HG02981 (cell line): ENCODE measurements at regions not wholly inside any gene's neighbourhood (a gene's known extent, or its start where the extent isn't known, plus 50 kb on each side); places are given as distances from the start of the nearest gene placed in this dataset.

Experiments
- ATAC-seq: cut with Tn5 transposase; IDR thresholded peaks from one replicate; pipeline ENCODE4 v1.9.1; 2021; ENCODE audit warnings: mild to moderate bottlenecking, moderate library complexity; ENCODE audit not compliant: unreplicated experiment

DNA sequence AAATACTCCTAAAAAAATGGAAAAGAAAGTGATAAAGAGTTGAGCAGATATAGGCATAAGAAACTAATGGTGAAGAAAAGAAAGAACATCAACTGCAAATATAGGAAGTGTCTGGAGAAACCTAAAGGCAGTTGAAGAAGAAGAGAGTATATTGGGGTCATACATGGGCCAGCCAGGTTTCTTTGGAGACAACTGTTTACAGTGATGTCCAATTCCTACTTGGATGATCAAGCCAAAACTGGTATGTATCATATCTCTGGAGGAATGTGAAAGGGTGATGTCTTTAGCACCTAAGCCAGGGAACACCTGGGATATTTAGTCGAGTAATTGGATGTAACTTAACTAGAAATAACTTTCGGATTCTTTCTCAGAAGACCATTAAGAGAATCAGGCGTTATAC, 129.3 kb upstream of the FLRT2 start:
- no peak for ATAC-seq

DNA sequence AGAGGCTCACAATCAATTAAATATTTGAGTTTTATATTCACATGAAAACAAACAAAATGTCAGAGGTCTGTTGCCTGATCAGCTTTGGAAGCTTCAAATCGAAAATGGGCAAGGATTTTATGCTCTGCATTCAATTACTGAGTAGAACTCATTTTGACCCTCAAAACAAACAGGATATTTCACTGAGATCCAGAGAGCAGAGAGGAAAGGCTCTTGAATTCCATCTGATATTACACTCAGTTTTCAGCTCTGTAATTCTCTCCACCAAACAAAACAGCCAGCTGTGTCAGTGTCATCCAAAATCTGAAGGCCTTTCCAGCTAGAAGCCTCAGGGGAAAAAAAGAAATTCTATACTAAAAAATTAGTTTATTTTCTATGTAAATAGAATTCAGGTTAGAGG, 128.6 kb upstream of the FLRT2 start:
- no peak for ATAC-seq

DNA sequence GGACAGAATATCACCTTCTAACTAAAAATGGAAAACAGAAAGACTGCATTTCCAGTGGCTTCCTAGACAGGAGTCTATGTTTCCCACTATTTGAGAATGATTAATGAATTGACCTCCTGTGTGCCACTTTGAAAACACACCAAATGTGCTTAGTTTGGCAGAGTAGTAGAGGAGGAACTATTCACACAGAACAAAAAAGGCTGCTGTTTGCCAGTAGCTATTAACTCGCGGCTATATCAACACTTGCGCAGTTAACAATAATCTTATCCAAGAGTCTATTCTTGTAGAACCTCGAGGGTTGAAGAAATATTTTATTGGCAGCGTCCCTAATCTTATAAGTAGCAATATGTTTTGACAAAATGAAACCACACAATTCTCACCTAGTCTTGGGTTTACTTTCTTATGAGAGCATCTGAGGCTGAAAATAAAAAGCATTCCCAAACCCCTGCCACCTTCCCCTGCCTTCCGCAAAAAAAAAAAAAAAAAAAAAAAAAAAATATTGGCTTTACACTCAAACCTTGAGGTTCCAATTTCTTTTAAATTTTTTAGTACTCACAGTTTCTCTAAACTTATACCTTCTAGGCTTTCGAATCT, 127.3 kb upstream of the FLRT2 start:
- no peak for ATAC-seq

DNA sequence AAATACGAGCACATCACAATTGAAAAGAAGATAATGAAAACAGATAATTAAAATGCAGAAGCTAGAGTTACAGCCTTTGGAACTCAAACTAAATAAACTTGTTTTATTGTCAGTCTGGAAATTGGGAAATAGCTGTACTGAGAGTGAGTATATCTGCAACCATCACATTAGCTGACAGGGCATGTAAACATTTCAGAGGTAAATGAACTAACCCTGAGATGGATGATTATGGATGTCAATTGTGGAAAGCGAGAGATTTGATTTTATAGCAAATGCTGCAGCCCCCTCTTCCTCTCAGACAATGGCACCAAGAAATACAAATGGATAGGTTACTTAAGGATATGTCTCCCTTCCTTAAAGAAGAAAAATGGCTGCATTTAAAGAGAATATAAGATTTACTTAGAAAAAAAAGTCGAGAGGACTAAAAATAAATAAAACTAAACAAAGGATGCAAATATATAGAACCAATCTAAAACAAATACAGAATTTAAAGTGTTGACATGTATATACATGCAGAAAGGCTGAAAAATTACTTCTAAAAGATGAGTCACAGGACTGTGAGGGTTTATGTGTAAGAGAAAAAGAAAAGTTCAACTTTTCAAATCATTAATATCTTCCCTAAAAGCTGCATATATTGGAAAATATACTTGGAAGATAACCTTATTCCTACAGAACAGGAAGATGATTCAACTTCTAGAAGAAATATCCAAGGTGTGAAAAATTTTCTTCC, 120.3 kb upstream of the FLRT2 start:
- no peak for ATAC-seq

GRCh38 chr14:85412756-85413155, 117.2 kb upstream of the FLRT2 start:
- ATAC-seq, result no peak

GRCh38 chr14:85413836-85414526, 116.0 kb upstream of the FLRT2 start:
- no peak for ATAC-seq

- no peak for ATAC-seq
Measured at GRCh38 chr14:85415015-85415712, 114.8 kb upstream of the FLRT2 start.

DNA sequence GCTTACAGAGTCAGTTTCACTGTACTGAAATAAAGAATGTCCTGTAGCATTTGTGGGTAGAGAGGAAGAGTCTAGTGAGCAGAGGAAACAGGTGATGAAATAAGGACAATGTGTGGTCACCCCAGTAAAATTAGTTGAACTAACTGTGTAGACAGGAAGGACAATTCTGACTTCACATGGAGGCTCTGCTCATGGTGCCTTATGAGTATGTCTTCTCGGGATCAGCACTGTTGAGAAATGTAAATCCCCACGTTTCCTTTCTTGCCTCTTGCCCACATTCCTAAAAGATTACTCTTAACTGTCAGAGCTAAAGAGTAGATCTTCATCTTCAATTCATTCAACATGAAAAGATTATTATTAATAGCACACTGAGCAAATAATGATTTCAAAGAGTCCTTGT, 113.2 kb upstream of the FLRT2 start:
- ATAC-seq, result no peak

DNA sequence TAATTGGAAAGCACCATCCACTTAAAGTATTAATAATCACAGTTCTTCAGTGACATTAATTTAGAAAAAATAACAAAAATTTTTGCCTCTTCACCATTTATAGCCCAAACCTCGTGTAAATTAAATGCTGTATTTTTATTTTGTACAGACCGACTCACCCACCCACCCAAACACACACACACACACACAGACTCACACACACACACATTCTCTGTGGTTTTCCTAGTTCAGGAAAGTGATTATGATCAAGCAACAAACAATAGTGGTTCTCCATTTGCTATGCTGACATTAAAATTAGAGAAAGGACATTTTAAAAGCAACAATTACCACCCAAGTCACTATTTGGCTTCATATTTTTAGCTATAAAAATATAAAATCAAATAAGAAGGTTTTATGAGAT, 112.5 kb upstream of the FLRT2 start:
- ATAC-seq, result no peak

DNA sequence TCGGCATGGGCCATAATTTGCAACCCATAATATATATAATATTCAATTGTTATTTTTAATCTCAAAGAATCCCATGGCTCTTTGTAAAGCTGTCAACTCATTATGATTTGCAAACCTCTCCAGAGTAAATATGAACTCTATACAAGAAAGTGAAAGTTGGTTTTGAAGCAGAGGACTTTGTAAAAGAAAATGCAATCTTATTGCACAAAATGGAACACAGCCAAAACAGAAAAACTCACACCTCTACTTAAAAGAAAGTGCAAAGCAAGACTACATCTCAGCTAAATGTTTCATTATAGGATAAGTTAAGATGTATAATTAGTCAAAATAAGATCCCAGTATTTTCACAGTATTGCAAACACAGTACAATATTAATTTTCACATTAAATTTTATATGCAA, 111.2 kb upstream of the FLRT2 start:
- no peak for ATAC-seq

DNA sequence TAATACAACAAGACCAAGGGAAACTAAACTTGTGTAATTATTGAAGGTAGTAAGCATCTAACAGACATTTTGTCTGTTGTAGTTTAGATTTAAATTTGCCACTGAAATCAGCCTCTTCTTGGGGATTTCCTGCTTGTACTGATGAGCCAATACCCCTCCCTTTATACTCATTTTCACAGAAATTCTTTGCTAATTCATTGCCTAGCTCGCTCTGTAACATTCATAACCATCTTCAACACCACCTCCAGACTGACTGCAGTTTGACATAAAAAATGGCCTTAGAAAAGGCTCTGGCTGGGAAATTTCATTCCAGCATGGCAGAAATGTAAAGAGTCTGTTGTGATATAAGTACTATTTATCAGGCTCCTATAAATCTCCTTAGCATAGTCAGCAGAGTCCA, 109.7 kb upstream of the FLRT2 start:
- ATAC-seq, result no peak

DNA sequence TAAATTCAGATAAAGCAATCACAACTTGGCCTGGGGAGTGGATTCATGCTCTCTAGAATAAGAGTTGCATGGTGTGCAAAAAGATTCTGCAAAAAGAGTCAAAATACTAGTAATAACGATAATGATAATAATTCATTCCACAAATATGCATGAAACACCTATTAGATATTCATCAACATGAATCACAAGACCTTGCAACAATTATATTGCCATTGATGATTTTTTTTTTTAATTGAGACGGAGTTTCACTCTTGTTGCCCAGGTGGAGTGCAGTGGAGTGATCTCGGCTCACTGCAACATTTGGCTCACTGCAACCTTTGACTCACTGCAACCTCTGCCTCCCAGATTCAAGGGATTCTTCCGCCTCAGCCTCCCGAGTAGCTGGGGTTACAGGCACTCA, 109.2 kb upstream of the FLRT2 start:
- ATAC-seq, result no peak

DNA sequence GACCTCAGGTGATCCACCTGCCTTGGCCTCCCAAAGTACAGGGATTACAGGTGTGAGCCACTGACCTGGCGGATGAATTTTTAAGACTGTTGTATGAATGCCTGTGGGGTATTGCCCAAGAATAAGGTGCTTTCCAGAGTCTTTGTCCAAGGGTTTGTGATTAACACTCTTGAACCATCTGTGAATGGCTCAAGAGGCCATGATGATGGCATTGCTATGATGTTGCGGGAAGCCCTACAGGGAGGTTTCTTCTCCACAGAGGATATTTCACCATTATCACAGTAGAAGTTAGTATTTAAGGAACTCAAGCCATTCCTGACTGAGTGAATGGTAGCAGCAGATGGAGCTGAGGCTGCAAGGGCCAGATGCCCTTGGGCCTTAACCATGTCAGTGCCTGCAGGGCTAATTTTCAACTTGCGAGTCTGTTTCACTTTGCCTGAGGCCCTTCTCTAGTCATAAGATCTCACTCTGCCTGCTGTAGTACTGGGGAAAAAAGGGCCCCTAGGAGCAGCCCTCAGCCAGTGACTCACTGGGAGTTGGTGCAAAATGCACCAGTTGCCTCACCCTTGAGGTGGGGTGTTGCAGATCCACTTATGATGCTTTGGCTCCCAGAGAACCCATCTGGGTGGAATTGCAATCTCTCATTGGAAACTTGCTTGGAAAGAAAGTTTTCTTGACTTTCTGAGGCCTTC, 108.6 kb upstream of the FLRT2 start:
- no peak for ATAC-seq

DNA sequence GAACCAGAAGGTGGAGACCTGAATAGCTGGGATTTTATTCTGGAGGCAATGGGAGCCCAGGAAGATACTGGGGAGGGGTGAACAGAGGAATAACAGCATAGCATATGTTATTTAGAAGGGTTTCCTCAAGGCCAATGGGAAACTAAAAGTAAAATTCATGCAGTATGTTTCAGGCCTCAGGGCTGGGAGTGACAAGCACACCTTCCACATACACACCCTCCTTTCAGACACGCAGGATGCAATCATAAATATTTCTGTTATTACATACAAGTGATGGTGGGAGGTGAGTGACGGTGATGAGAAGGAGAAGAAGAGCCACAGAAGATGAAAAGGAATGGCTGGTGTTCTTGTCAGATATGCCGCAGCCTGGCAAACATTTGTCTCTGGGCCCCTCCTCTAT, 106.1 kb upstream of the FLRT2 start:
- ATAC-seq, result no peak

GRCh38 chr14:85425507-85425906, 104.4 kb upstream of the FLRT2 start:
- no peak for ATAC-seq

DNA sequence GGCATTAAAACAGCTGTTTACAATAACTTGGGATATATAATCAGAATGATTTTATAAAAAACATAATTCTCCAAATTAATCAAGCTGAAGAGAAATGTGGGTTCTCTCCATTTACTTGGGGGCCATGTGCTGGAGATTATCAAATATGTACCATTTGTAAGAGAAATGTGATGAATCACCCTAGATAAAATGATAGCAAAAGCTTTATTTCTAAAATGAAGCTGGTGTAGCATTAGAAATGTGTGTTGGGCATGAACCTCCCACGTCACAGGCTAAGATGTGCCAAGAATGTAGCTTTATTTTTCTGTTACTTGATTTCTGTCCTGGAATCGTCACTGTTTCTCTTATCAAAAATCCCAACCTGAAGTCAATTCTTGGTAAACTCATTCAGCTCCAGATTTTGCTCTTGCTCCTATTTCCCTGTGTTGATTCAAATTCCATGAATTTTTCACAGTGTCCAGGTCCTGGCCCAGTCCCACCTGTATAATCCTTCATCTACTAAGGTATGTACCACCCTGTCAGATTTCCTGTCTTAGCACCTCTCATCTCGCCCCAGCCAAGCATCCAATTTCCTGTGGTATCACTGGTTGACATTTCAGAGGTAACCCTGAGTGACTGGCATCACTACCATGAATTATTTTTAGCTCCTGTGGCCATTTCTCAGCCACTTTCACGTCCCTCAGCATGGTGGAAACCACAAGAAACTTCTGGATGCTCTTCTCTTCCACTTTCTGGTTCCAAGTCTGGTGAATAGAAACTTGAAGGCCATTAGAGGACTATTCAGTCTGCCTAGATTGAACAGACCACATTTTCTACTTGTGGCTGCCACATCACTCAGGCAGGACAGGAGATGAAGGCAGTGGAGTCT, 103.6 kb upstream of the FLRT2 start:
- ATAC-seq, result no peak

DNA sequence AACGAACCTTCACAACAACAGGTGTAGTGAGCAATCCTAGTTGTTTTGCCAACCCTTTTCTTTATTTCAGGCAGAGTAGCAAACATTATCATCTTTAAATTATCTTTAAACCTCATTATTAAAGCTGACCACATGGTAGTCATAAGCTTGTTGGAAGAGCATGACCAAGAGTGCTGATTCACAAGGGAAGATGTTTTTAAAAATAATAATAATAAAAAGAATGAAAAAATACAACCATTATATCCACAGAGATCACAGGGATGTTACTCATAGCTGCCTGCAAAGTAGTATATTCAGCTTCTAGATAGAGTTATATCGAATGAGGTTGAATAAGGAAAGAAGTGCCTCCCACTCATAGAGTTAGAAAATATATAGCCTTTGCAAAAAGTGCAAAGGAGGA, 101.0 kb upstream of the FLRT2 start:
- no peak for ATAC-seq

DNA sequence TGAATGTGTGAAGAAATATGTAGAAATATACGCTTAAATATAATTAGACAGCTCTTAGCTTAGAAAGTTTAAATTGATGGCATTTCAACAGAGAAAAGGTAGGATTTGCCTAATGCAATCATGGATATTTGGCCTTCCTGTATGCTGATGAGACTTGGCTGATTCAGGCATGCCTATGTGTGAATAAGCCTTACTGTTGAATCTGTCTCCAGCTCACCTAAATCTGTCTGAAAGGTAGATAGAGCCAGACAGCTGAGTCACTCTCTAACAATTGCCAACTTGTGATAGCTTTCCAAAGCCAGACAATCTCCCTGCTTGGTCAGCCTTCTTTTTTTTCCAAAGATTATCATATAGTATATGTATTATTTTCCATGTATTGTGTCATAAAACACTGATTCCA, 92.8 kb upstream of the FLRT2 start:
- no peak for ATAC-seq

DNA sequence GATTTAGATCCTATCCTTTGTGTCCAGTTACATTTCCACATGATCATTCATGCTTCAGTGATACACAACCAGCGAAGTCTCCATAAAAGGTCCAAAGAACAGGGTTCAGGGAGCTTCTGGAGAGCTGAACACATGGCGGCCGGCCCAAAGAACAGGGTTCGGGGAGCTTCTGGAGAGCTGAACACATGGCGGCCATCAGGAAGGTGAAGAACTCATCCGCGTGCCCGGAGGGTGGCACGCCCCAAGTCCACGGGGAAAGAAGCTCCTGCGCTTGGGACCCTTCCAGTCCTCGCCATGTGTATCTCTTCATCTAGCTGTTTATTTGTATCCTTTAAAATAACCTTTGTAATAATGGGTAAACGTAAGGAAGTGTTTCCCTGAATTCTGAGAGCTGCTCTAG, 91.9 kb upstream of the FLRT2 start:
- ATAC-seq, result no peak

- no peak for ATAC-seq
Measured at GRCh38 chr14:85438481-85438942, 91.4 kb upstream of the FLRT2 start.
